Midbrain (tissue), 1 donor: ENCODE measurements at regions not wholly inside any gene's neighbourhood (a gene's known extent, or its start where the extent isn't known, plus 50 kb on each side); places are given as distances from the start of the nearest gene placed in this dataset.

Source experiments
- DNase-seq: peaks from one replicate; lab custom pipeline; 2025; lab: John Stamatoyannopoulos, UW

DNA sequence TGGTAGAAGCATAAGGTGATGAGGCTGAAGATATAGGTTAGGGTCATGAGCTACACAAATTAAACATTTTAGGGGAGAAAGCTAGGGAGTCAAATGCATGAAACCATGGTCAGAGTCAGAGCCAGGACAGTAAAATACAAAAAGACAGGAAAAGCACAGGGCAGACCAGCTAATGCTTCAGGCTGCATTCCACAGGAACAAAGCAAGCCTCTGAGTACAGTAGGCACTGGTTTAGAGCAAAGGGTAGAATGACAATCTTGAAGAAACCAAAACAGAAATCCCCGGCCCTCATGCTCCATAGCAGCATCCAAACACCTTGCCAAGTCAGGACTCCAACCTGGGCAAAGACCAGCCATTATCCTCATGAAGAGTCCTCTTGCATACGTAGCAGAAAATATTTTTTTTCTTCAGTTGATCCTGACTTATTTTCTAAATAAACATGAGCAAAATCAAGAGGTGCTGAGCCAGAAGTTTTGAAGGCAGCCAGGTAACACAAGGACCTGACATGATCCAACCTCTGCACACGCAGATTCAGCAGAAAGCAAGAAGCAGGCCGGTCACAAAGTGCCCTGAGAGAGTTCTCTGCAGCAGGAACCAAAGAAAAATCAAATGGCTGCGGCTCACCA lies 273.1 kb downstream of the TTLL7 start:
- no peak for DNase-seq

DNA sequence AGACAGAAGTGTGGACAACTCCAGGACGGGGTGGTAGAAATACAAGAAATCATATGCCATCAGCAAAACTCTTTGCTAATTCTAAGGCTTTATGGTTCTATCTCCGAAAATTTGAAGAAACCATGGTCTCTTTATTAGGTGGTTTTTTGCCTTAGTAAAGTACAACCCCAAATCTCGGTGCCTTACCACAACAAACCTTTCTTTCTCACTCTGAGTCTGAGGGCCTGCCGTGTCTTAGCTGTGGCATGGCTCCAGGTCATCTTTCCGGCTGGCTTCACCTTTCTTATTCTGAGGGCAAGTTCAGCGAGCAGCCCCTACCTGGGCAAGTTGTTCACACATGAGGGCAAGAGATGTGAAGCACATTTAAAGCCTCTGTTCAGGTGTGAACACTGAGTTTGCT lies 280.6 kb downstream of the TTLL7 start:
- DNase-seq, result no peak

DNA sequence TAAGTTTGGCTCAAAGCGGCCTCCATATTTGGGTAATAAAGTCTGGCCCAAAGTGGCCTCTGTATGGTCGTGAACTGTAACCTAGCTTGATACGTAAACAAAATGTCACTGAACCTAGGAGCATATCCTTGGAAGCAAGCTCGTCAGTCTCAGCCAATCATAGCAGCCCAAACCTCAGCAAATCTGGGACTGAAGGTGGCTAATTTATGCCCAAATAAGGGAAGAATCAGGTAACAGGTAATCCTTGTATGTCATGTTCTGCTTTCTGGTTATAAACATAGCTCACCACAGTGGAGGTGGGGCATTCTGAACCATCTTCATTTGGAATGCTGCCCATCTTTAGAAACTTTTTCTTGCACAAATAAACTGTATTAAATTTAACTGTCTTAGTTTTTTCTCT lies 281.1 kb downstream of the TTLL7 start:
- no peak for DNase-seq

- DNase-seq, result no peak
These were observed 282.3 kb downstream of the TTLL7 start for GRCh38 chr1:83716641-83717040.

DNA sequence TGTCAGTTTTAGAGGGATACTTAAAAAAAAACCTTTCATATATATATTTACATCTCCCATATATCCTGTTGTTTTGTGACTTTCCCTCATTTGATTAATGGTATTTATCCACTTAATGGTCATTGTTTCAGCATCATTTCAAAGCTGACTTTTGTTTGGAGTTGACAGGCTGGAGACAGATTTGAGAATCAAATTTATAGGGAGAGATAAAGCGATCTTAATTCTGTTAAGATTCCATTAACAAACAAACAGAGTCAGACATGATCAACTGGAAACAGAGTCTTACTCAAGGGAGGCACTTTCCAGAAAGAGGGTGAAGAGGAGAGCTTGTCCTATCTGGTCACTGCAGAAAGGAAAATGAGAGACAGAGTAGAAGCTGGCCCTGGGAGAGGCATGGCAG lies 283.4 kb downstream of the TTLL7 start:
- no peak for DNase-seq

GRCh38 chr1:83709662-83710061 lies 289.3 kb downstream of the TTLL7 start:
- DNase-seq, result no peak

GRCh38 chr1:83706354-83706938 lies 292.5 kb downstream of the TTLL7 start:
- no peak for DNase-seq

DNA sequence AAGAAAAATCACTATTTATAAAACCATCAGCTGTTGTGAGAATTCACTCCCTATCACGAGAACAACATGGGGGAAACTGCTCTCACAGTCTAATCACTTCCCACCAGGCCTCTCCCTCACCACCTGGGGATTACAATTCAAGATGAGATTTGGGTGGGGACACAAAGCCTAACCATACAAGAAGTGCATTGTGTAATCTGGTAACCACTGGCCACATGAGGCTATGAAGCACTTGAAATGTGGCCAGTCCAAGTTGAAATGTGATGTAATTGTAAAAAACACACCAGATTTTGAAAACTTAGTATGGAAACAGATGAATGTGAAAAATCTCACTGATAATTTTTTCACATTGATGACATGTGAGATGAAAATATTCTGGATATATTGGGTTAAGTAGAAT lies 293.8 kb downstream of the TTLL7 start:
- DNase-seq, result no peak

GRCh38 chr1:83704350-83704749 lies 294.6 kb downstream of the TTLL7 start:
- no peak for DNase-seq

DNA sequence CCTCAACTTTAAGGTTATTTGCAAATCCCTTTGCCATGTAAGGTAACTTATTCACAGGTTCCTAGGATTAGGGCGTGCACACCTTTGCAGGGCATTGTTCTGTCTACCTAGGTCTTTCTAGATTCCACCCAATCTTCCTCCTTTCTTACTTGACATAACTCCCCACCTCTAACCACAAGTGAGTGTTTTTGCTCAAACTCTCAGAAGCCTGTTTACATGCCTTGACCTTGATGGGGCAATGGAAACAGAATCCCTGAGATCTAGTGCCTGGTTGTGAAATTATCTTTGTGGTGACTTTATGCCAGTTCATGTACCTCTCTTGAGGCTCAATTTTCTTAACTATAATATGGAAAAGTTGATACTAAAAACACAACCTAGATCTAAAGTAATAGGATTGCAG lies 296.6 kb downstream of the TTLL7 start:
- DNase-seq, result no peak

DNA sequence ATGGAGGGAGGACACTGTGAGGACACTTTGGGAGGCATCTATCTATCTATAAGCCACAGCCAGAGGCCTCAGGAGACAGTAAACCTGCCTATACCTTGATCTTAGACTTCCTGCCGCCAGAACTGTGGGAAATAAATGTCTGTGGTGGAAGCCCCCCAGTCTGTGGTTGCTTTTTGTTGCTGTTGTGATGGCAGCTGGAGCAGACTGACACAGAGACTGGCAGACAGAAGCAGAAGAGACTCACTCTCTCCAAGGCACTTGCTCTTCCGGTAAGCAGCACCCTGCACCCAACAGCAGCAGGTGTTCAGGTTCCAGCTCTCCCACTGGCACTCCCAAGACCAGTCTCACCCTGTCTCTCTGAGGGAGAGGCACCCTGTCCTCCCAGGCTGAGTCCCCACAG lies 297.6 kb downstream of the TTLL7 start:
- DNase-seq, result no peak

DNA sequence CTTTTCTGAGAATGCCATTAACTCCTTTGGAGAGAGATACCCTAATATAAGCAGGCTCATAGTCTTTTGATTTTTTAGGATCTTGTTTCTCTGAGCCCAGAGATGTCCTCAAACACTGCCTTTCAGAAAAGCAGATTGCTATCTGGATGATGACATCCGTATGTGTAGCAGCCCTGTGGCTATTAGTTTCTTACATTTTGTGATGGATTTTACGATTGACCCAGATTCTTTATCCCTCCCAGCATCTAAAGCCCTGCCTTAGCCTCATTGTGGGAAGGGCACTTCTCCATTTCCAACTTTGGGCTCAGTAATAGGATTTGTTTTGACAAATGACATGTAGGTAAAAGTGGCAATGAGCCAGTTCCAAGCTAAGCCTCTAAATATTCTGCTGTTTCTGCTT lies 300.3 kb downstream of the TTLL7 start:
- DNase-seq, result no peak

GRCh38 chr1:83697961-83698360 lies 301.0 kb downstream of the TTLL7 start:
- DNase-seq, result no peak

- no peak for DNase-seq
These were observed 301.7 kb downstream of the TTLL7 start for GRCh38 chr1:83697220-83697619.

DNA sequence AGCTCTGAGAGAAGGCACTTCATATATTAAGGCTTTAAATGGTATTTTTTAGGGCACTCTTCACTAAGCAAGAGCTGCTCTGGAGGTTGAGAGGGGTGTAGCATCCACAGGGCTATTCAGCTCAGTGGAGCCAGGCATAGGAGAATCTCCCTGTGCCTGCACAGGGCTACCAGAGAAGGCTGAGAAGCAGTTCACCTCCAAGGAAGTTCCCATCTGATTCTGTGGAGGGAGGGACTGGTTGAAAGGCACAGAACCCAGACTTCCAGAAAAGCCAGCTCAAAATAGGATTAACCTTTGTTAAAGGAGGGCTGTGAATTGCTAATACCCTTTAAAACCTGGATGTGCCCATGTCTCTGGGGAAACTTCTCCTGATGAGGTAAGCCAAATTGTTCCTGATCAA lies 304.5 kb downstream of the TTLL7 start:
- no peak for DNase-seq

GRCh38 chr1:83693427-83694126 lies 305.4 kb downstream of the TTLL7 start:
- DNase-seq, result peak; percentile 46

- DNase-seq, result peak; percentile 5
These were observed 306.2 kb downstream of the TTLL7 start for GRCh38 chr1:83692524-83693381.

DNA sequence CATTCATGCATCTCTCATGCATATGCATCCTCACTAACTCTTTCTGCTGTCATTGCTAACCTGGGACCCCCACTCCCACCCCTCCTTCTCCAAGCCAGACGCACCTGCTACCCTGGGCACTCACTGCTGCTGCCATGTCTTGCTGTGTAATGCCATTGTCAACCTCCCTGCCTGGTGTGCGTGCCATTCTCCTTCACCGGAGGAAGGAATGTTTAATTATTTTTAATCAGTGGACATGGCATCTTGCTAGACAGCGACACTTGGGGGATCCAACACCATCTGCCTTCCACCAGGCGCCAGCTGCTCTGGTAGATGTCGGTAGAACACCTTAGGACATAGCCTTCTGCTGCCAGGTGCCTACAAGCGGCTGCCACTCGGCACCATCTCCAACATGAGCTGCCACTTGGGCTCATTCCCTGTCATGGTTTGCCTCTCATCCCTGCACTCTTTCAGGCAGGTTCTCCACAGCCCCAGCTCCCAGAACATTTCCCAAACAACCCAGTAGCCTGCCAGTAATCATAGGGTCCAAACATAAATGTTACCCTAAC lies 306.9 kb downstream of the TTLL7 start:
- no peak for DNase-seq

GRCh38 chr1:83689921-83690868 lies 308.7 kb downstream of the TTLL7 start:
- no peak for DNase-seq

GRCh38 chr1:83682132-83682531 lies 316.8 kb downstream of the TTLL7 start:
- no peak for DNase-seq

- DNase-seq, result no peak
These were observed 322.8 kb downstream of the TTLL7 start for GRCh38 chr1:83676106-83676505.
